ENCODE measurements at regions not wholly inside any gene's neighbourhood (a gene's known extent, or its start where the extent isn't known, plus 50 kb on each side); places are given as distances from the start of the nearest gene placed in this dataset.
"Not testable (repeated sequence)": the region's sequence is repeated elsewhere in the genome, so short reads cannot be mapped to it uniquely, and the experiment has no call there.

DNA sequence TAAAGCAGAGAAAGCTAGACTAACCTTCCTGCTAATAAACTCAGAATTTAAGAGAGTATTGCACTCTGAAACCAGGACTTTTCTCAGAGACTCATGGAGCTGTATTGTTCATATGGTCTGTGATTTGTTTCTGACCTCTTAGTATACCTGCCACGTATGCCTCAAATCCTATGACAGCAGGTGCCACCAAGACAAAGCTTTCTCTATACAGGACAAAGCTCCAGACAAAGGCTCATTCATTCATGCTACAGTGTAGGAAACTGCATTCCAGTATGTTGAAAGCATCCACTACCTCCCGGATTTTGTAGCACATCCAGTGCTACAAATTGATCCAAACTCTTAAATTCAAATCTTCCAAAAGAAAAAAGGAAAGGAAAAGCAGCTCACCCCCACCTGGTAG lies 178.3 kb downstream of the CHIC2 start:
- no peak overlapping the region for H3K27ac ChIP-seq
- no peaks in the 10 kb centered on the region for H3K36me3 ChIP-seq
- no peaks in the 10 kb centered on the region for H3K4me1 ChIP-seq (replicated peaks)
- no peak for DNase-seq (ENCODE audit: low read depth in 1 of 2, low spot score in 2 of 2)
- H3K9me3 ChIP-seq (replicated peaks), result no peaks in the 10 kb centered on the region
- no peaks in the 10 kb centered on the region for H3K27me3 ChIP-seq (replicated peaks)
- H3K4me3 ChIP-seq, result no peak overlapping the region

DNA sequence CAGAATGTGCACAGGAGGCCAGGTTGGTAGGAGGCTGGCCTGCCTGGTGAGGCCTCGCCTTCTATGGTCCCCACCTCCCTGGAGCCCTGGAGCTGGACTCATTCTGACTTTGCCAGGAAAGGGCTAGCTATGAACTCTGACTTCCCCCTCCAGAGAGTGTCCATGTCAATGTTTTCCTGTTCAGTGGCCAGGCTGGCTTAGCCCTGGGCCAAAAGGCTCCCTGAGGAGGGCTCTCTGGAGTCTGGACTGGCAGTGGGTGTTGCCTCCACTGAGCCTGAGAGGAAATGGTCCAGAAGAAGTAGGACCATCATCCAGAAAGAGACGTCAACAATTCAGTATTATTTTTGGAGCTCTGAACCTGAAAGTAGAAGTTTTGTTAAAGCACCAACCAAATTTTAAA lies 178.7 kb downstream of the CHIC2 start:
- Histone ChIP-seq H3K4me1 (replicated peaks) (no peaks in the 10 kb centered on the region), H3K36me3 (no peaks in the 10 kb centered on the region), H3K9me3 (replicated peaks) (no peaks in the 10 kb centered on the region), H3K27ac (no peak overlapping the region), H3K4me3 (no peak overlapping the region), H3K27me3 (replicated peaks) (no peaks in the 10 kb centered on the region)
- DNase-seq (ENCODE audit: low read depth in 1 of 2, low spot score in 2 of 2), result no peak

GRCh38 chr4:53877096-53877495 lies 187.3 kb downstream of the CHIC2 start:
- H3K4me3 ChIP-seq; DNase-seq (ENCODE audit: low read depth in 1 of 2, low spot score in 2 of 2); H3K36me3 ChIP-seq; H3K27me3 ChIP-seq (replicated peaks); H3K9me3 ChIP-seq (replicated peaks); H3K4me1 ChIP-seq (replicated peaks); H3K27ac ChIP-seq: not testable (repeated sequence)

- Histone ChIP-seq H3K4me3 (no peak overlapping the region), H3K27me3 (replicated peaks) (no peaks in the 10 kb centered on the region), H3K36me3 (no peaks in the 10 kb centered on the region), H3K27ac (no peak overlapping the region), H3K4me1 (replicated peaks) (peaks cover 4% of the 10 kb centered on the region; the same call in 1 of the 2 replicates), H3K9me3 (replicated peaks) (no peaks in the 10 kb centered on the region; the same call in 1 of the 2 replicates)
- no peak for DNase-seq (ENCODE audit: low read depth in 1 of 2, low spot score in 2 of 2)
Measured at GRCh38 chr4:53866055-53866454, 198.3 kb downstream of the CHIC2 start.

DNA sequence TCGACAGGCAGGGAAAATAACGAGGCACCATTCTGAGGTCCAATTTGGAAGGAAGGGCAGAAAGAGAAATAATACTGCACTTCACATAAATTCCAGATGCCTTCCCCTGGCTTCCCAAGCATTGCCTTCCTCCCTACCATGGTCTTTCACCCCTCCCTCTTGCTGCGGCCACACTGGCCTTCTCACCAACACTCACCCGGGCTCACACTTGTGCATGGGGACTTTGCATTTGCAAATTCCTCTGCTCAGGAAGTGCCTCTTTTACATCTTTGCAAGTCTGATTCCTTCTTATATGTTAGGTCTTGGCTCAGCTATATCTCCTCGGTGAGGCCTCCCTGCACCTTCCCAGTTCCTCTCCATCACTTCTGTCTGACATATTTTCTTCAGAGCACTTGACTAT lies 199.4 kb downstream of the CHIC2 start:
- no peaks in the 10 kb centered on the region for H3K36me3 ChIP-seq
- no peaks in the 10 kb centered on the region for H3K27me3 ChIP-seq (replicated peaks)
- no peak overlapping the region for H3K4me3 ChIP-seq
- no peak for DNase-seq (ENCODE audit: low read depth in 1 of 2, low spot score in 2 of 2)
- no peaks in the 10 kb centered on the region; the same call in 1 of the 2 replicates for H3K9me3 ChIP-seq (replicated peaks)
- no peak overlapping the region for H3K27ac ChIP-seq
- peaks cover 4% of the 10 kb centered on the region; the same call in 1 of the 2 replicates for H3K4me1 ChIP-seq (replicated peaks)

DNA sequence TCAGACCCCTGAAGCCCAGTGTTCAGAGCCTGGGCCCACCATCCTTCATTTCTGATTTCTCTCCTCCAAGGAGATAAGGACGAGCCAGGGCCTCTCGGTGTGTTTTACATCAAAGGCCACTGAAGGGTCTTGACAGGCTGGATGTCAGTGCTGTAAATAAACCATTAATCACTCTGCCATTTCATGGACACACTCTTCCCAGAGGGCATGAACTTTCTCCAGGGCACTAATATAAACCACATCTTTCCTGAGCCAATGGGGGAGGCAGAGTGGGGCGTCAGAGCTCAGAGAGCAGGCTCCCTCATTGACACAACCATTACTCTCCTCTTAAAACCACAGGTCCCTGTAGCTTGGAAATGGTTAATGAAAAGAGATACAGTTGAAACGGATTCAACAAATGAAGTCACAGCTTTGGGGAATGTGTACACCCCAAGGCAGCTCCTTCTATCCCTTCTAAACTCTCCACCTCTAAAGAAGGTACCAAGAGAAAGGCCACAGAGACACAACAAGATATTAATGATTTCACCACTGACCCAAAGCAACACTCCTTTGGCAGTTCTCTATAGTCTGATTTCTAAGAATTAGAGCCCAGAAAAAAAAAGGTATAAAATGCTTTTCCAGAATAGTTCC lies 200.6 kb downstream of the CHIC2 start:
- Histone ChIP-seq H3K36me3 (no peaks in the 10 kb centered on the region), H3K4me3 (no peak overlapping the region), H3K27ac (no peak overlapping the region), H3K9me3 (replicated peaks) (no peaks in the 10 kb centered on the region; the same call in 1 of the 2 replicates), H3K27me3 (replicated peaks) (no peaks in the 10 kb centered on the region), H3K4me1 (replicated peaks) (peaks cover 4% of the 10 kb centered on the region; the same call in 1 of the 2 replicates)
- no peak for DNase-seq (ENCODE audit: low read depth in 1 of 2, low spot score in 2 of 2)

DNA sequence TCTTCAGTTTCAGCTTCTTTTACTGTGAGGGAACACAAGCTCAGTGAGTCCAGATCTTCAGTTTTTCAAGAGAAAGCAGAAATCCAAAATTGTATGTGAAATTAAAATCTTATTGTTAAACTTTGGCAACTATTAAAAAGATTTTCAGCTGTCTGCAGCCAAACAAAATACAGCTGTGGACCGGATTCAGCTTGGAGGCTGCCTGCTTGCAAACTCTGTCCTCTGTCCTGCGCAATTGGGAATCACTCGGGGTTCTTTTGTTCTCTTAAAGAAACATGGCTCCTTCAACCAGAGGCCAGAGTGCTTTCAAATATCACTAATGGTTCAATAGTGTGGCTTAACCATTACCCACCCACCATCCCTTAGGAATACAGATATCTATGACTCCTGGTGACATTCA lies 201.2 kb downstream of the CHIC2 start:
- no peak for DNase-seq (ENCODE audit: low read depth in 1 of 2, low spot score in 2 of 2)
- Histone ChIP-seq H3K27ac (no peak overlapping the region), H3K4me1 (replicated peaks) (peaks cover 4% of the 10 kb centered on the region; the same call in 1 of the 2 replicates), H3K4me3 (no peak overlapping the region), H3K9me3 (replicated peaks) (no peaks in the 10 kb centered on the region; the same call in 1 of the 2 replicates), H3K36me3 (no peaks in the 10 kb centered on the region), H3K27me3 (replicated peaks) (no peaks in the 10 kb centered on the region)

GRCh38 chr4:53861856-53862610 lies 202.4 kb downstream of the CHIC2 start:
- Histone ChIP-seq H3K9me3 (replicated peaks) (no peaks in the 10 kb centered on the region; the same call in 1 of the 2 replicates), H3K36me3 (no peaks in the 10 kb centered on the region), H3K27me3 (replicated peaks) (no peaks in the 10 kb centered on the region), H3K27ac (no peak overlapping the region), H3K4me3 (no peak overlapping the region), H3K4me1 (replicated peaks) (peaks cover 4% of the 10 kb centered on the region; the same call in 1 of the 2 replicates)
- peak in 1 of 2 experiments; percentile 14 for DNase-seq (ENCODE audit: low read depth in 1 of 2, low spot score in 2 of 2)

DNA sequence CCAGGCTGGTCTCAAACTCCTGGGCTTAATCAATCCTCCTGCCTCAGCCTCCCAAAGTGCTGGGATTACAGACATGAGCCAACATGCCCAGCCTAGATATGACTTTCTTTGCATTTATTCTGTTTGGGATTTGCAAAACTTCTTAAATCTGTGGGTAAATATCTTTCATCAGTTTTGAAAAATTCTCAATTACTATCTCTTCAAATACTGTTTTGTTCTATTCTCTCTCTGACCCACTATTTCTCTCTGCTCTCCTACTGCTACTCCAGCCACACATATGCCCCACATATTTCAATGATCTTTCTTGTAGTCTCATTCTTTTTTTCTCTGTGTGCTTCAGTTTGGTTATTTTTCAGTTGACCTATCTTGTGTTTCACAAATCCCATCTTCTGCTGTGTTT lies 205.1 kb downstream of the CHIC2 start:
- H3K27ac ChIP-seq, result no peak overlapping the region
- no peaks in the 10 kb centered on the region; the same call in 1 of the 2 replicates for H3K9me3 ChIP-seq (replicated peaks)
- DNase-seq (ENCODE audit: low read depth in 1 of 2, low spot score in 2 of 2), result no peak
- H3K4me1 ChIP-seq (replicated peaks), result peaks cover 4% of the 10 kb centered on the region; the same call in 1 of the 2 replicates
- no peak overlapping the region for H3K4me3 ChIP-seq
- no peaks in the 10 kb centered on the region for H3K36me3 ChIP-seq
- H3K27me3 ChIP-seq (replicated peaks), result no peaks in the 10 kb centered on the region

- DNase-seq (ENCODE audit: low read depth in 1 of 2, low spot score in 2 of 2), result no peak
- H3K4me1 ChIP-seq (replicated peaks), result peaks cover 4% of the 10 kb centered on the region; the same call in 1 of the 2 replicates
- no peaks in the 10 kb centered on the region for H3K36me3 ChIP-seq
- no peaks in the 10 kb centered on the region for H3K9me3 ChIP-seq (replicated peaks)
- no peak overlapping the region for H3K4me3 ChIP-seq
- H3K27me3 ChIP-seq (replicated peaks), result no peaks in the 10 kb centered on the region
- H3K27ac ChIP-seq, result no peak overlapping the region
Measured at GRCh38 chr4:53858744-53859143, 205.7 kb downstream of the CHIC2 start.

- H3K4me3 ChIP-seq, result no peak overlapping the region
- no peaks in the 10 kb centered on the region for H3K4me1 ChIP-seq (replicated peaks)
- DNase-seq (ENCODE audit: low read depth in 1 of 2, low spot score in 2 of 2), result no peak
- H3K9me3 ChIP-seq (replicated peaks), result no peaks in the 10 kb centered on the region
- H3K27ac ChIP-seq, result no peak overlapping the region
- no peaks in the 10 kb centered on the region for H3K36me3 ChIP-seq
- no peaks in the 10 kb centered on the region for H3K27me3 ChIP-seq (replicated peaks)
Measured at GRCh38 chr4:53855581-53856250, 208.7 kb downstream of the CHIC2 start.

GRCh38 chr4:53854991-53855568 lies 209.3 kb downstream of the CHIC2 start:
- no peak overlapping the region for H3K4me3 ChIP-seq
- no peaks in the 10 kb centered on the region for H3K4me1 ChIP-seq (replicated peaks)
- no peak overlapping the region for H3K27ac ChIP-seq
- H3K27me3 ChIP-seq (replicated peaks), result no peaks in the 10 kb centered on the region
- no peaks in the 10 kb centered on the region for H3K9me3 ChIP-seq (replicated peaks)
- H3K36me3 ChIP-seq, result no peaks in the 10 kb centered on the region
- DNase-seq (ENCODE audit: low read depth in 1 of 2, low spot score in 2 of 2), result no peak

DNA sequence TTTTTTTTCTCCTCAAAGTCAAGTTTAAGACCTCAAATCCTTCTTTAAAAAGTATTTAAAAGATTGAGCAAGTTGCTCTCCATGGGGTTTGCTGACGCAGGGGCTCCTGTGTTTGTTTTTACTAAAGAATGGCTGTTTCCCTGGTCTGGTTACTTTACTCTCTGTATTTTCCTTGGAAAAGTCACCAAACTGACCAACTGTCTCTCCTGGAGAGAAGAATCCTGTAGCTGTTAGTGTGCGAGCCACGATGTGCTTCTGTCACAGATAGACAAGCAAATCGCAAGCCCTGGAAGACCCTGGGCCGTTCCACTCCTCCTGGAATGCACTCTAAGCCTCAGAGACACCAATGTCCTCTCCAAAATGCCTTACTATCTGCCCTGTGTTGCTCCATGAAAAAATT lies 212.1 kb downstream of the CHIC2 start:
- Histone ChIP-seq H3K9me3 (replicated peaks) (no peaks in the 10 kb centered on the region), H3K27ac (no peak overlapping the region)
- no peak for DNase-seq (ENCODE audit: low read depth in 1 of 2, low spot score in 2 of 2)

GRCh38 chr4:53847965-53848364 lies 216.4 kb downstream of the CHIC2 start:
- Histone ChIP-seq H3K9me3 (replicated peaks) (no peaks in the 10 kb centered on the region), H3K27ac (no peak overlapping the region), H3K27me3 (replicated peaks) (no peaks in the 10 kb centered on the region), H3K4me3 (no peak overlapping the region), H3K36me3 (no peaks in the 10 kb centered on the region), H3K4me1 (replicated peaks) (no peaks in the 10 kb centered on the region)
- no peak for DNase-seq (ENCODE audit: low read depth in 1 of 2, low spot score in 2 of 2)

More for the DNA sequence above, 212.1 kb downstream of the CHIC2 start:
- no peaks in the 10 kb centered on the region for H3K27me3 ChIP-seq (replicated peaks)
- H3K4me1 ChIP-seq (replicated peaks), result no peaks in the 10 kb centered on the region
- no peak overlapping the region for H3K4me3 ChIP-seq
- H3K36me3 ChIP-seq, result no peaks in the 10 kb centered on the region
